SU-DHL-6 (cell line): ENCODE measurements at regions not wholly inside any gene's neighbourhood (a gene's known extent, or its start where the extent isn't known, plus 50 kb on each side); places are given as distances from the start of the nearest gene placed in this dataset.

ENCODE experiments used
- EZH2phosphoT487 ChIP-seq: fragments of 200-600 bp; sonication (generic), shearing (Covaris generic); conservative IDR thresholded peaks from 2 replicates; pipeline ENCODE4 v1.6.1; 2018; ENCODE audit warnings: mild to moderate bottlenecking, antibody characterized with exemption, low read length, moderate library complexity, mixed read lengths
- TF ChIP-seq, protein P1 (sequence below): fragments of 200-600 bp; sonication (generic); IDR thresholded peaks from one replicate; pipeline ENCODE4 v1.5.1; 2017; ENCODE audit warnings: antibody characterized with exemption, mild to moderate bottlenecking, low read length, moderate library complexity; ENCODE audit not compliant: insufficient read depth, poor library complexity, severe bottlenecking

GRCh38 chr1:193709607-193710006, 523.2 kb upstream of the B3GALT2 start:
- TF ChIP-seq, protein P1, sequence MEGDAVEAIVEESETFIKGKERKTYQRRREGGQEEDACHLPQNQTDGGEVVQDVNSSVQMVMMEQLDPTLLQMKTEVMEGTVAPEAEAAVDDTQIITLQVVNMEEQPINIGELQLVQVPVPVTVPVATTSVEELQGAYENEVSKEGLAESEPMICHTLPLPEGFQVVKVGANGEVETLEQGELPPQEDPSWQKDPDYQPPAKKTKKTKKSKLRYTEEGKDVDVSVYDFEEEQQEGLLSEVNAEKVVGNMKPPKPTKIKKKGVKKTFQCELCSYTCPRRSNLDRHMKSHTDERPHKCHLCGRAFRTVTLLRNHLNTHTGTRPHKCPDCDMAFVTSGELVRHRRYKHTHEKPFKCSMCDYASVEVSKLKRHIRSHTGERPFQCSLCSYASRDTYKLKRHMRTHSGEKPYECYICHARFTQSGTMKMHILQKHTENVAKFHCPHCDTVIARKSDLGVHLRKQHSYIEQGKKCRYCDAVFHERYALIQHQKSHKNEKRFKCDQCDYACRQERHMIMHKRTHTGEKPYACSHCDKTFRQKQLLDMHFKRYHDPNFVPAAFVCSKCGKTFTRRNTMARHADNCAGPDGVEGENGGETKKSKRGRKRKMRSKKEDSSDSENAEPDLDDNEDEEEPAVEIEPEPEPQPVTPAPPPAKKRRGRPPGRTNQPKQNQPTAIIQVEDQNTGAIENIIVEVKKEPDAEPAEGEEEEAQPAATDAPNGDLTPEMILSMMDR = no peak
- no peak for TF ChIP-seq EZH2phosphoT487
